ENCODE measurements at regions not wholly inside any gene's neighbourhood (a gene's known extent, or its start where the extent isn't known, plus 50 kb on each side); places are given as distances from the start of the nearest gene placed in this dataset.
"Not testable (repeated sequence)": the region's sequence is repeated elsewhere in the genome, so short reads cannot be mapped to it uniquely, and the experiment has no call there.

DNA sequence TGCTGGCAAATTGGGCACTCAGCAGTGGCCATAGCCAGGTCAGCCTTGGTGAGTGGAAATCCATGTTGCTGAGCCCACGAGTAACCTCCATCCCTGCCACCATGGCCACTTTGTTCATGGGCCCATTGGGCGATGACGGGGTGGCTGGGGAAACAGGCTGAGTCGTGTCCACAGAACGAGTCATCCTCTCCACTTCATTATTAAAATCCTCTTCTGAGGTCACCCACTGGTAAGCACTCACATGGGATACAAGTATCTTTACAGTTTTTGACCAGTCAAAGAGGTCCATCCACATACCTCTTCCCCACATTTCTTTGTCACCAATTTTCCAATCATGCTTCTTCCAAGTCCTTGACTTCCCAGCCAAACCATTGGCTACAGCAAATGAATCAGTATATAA is 742.4 kb upstream of the RGMB start:
- H3K9me3 Mint-ChIP-seq; H3K27me3 Mint-ChIP-seq; H3K4me3 Mint-ChIP-seq; H3K36me3 Mint-ChIP-seq; H3K4me1 Mint-ChIP-seq; H3K27ac Mint-ChIP-seq; DNase-seq (ENCODE audit: low spot score in 2 of 2); ATAC-seq (ENCODE audit: low read depth): not testable (repeated sequence)

DNA sequence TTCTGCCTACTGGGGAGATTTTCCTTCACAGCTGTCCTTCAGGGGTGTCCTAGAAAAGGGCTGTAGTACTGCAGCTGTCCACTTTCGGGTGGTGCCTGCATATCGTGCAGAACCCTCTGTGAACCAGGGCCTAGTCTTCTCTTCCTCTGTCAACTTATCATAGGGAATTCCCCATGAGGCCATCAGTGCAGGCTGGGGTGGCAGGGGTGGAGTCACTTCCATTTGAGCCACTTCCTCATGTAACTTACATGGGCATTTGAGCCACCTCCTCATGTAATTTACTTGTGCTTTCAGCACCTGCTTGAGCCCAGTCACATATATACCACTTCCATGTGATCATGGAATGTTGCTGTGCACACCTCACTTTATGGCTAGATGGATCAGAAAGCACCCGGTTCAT is 742.0 kb upstream of the RGMB start:
- DNase-seq (ENCODE audit: low spot score in 2 of 2) (no peak), ATAC-seq (ENCODE audit: low read depth) (no peak)
- no peak overlapping the region for H3K27ac Mint-ChIP-seq
- H3K4me1 Mint-ChIP-seq: no peaks in the 10 kb centered on the region
- H3K27me3 Mint-ChIP-seq: no peaks in the 10 kb centered on the region
- no peak overlapping the region for H3K4me3 Mint-ChIP-seq
- H3K36me3 Mint-ChIP-seq: no peaks in the 10 kb centered on the region
- H3K9me3 Mint-ChIP-seq: no peaks in the 10 kb centered on the region

DNA sequence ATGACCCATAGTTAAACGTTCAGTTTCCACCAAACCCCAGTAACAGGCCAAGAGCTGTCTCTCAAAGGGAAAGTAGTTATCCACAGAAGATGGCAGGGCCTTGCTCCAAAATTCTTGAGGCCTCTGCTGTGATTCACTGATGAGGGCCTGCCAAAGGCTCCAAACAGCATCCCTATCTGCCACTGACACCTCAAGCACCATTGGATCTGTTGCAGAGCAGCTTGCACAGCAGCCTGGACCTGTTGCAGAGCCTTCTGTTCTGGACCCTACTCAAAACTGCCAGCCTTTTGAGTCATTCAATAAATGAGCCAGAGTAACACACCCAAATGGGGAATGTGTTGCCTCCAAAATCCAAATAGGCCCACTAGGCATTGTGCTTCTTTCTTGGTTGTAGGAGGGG is 741.5 kb upstream of the RGMB start:
- Mint-ChIP-seq H3K36me3 (no peaks in the 10 kb centered on the region), H3K27me3 (no peaks in the 10 kb centered on the region), H3K4me3 (no peak overlapping the region), H3K27ac (no peak overlapping the region), H3K4me1 (no peaks in the 10 kb centered on the region), H3K9me3 (no peaks in the 10 kb centered on the region)
- ATAC-seq (ENCODE audit: low read depth) (no peak), DNase-seq (ENCODE audit: low spot score in 2 of 2) (no peak)

DNA sequence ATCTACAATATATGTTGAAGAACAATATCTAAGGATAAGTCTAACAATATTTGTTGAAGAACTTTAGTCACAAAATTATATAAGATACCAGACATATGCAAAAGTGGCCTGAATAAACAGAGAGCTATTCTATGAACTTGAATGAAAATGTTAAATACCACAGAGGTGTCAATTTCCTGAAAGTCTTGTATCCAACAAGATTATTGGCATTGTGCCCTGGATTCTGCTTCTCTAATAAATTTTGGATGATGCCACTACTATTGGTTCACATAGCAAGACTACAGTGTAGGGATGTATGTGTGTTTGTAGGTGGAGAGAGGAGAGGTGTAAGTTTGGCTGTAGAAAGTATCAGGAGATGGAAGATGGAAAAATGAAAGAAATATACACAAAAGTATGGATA is 731.8 kb upstream of the RGMB start:
- no peak overlapping the region for H3K27ac Mint-ChIP-seq
- H3K27me3 Mint-ChIP-seq: no peaks in the 10 kb centered on the region
- H3K9me3 Mint-ChIP-seq: peaks cover 4% of the 10 kb centered on the region
- DNase-seq (ENCODE audit: low spot score in 2 of 2): no peak
- no peaks in the 10 kb centered on the region for H3K36me3 Mint-ChIP-seq
- ATAC-seq (ENCODE audit: low read depth): no peak
- no peak overlapping the region for H3K4me3 Mint-ChIP-seq
- H3K4me1 Mint-ChIP-seq: no peaks in the 10 kb centered on the region

DNA sequence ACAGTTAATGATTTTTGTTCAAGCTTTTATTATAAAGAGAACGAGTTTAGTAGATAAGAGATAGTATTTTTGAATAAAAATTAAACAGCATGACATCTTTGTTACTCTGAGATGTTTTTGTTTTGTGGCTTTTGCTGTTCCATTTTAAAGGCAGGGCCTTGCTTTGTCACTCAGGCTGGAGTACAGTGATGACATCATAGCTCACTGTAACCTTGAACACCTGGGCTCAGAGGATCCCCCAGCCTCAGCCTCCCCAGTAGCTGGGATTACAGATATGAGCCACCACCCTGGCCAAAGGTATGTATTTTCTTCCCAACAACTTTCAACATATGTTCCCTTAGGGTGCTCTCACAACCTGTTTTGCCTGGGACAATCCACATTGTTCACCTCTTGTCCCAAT is 730.9 kb upstream of the RGMB start:
- ATAC-seq (ENCODE audit: low read depth) (no peak), DNase-seq (ENCODE audit: low spot score in 2 of 2) (no peak)
- Mint-ChIP-seq H3K4me3 (no peak overlapping the region), H3K27me3 (no peaks in the 10 kb centered on the region), H3K9me3 (peaks cover 4% of the 10 kb centered on the region), H3K36me3 (no peaks in the 10 kb centered on the region), H3K4me1 (no peaks in the 10 kb centered on the region), H3K27ac (no peak overlapping the region)

DNA sequence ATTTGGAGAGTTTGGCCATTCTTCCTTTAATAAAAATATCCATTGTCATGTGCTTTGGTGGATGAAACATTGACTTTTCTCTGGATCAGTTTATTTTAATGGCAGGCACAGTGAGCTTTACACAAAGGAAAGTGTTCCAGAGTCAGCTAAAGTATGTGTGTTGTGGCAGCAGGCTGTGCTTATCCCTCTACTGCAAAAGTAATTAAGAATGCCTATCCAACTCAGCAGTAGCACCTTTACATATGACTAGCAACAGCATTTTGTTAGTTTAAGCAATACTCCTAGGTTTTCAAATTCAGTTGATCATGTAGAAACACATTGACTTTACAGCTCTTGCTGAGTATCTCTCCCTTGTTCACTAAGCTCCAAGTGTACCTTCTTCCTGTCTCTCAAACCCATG is 730.5 kb upstream of the RGMB start:
- ATAC-seq (ENCODE audit: low read depth) (no peak), DNase-seq (ENCODE audit: low spot score in 2 of 2) (no peak)
- Mint-ChIP-seq H3K4me1 (no peaks in the 10 kb centered on the region), H3K27ac (no peak overlapping the region), H3K9me3 (peaks cover 4% of the 10 kb centered on the region), H3K27me3 (no peaks in the 10 kb centered on the region), H3K36me3 (no peaks in the 10 kb centered on the region), H3K4me3 (no peak overlapping the region)

DNA sequence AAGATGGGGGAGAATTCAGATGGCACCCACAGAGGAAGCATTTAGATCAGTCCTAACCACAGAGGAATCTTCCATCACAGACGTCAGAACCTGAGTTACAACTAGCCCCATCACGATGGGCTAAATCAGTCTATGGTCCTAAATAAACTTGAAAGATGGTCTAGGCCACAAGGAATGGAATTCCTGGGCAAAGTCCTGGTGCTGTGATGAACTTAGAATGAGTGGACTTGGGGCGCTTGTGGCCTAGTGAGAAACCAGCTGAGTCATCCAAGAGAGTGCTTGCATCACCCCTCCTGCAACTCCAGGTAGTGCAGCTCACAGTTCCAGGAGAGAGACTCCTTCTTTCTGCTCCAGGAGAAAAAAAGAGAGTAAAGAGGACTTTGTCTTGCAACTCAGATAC is 722.9 kb upstream of the RGMB start:
- H3K4me3 Mint-ChIP-seq: no peak overlapping the region
- DNase-seq (ENCODE audit: low spot score in 2 of 2): no peak
- H3K36me3 Mint-ChIP-seq: no peaks in the 10 kb centered on the region
- no peaks in the 10 kb centered on the region for H3K27me3 Mint-ChIP-seq
- ATAC-seq (ENCODE audit: low read depth): no peak
- H3K9me3 Mint-ChIP-seq: peaks cover 1% of the 10 kb centered on the region
- H3K27ac Mint-ChIP-seq: no peak overlapping the region
- H3K4me1 Mint-ChIP-seq: no peaks in the 10 kb centered on the region

DNA sequence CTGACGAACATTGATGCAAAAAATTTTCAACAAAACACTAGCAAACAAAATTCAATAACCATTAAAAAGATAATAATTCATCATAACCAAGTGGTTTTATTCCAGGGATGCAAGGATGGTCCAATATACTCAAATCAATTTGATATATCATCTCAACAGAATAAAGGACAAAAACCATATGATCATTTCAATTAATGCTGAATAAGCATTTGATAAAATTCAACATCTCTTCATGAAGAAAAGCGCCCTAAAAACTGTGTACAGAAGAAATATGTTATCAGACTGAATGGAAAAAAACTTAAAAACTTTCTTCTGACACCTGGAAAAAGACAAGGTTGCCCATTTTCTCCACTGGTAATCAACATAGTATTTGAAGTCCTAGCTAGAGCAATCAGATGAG is 720.3 kb upstream of the RGMB start:
- ATAC-seq (ENCODE audit: low read depth) (no peak), DNase-seq (ENCODE audit: low spot score in 2 of 2) (no peak)
- Mint-ChIP-seq H3K27ac (no peak overlapping the region), H3K4me1 (no peaks in the 10 kb centered on the region), H3K36me3 (no peaks in the 10 kb centered on the region), H3K9me3 (peaks cover 1% of the 10 kb centered on the region), H3K4me3 (no peak overlapping the region), H3K27me3 (no peaks in the 10 kb centered on the region)

DNA sequence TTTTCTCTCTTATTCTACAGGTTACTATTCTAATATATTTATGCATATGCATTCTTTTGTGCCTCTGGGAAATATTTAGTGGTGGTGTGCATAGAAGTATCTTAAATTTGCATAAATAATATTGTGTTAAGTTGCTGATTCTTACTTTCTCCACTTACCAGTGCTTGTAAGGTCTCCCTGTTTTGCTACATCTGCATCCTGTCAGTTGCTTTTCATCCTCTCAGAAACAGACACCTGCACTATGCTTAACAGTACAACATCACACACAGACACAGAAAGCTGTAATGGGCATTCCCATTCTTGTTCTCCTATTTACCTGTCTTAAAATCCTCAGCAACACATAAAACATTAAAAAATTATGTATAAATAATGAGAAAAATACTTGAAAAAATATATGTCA is 713.3 kb upstream of the RGMB start:
- no peaks in the 10 kb centered on the region for H3K9me3 Mint-ChIP-seq
- no peak overlapping the region for H3K4me3 Mint-ChIP-seq
- no peak overlapping the region for H3K27ac Mint-ChIP-seq
- no peaks in the 10 kb centered on the region for H3K36me3 Mint-ChIP-seq
- DNase-seq (ENCODE audit: low spot score in 2 of 2): no peak
- ATAC-seq (ENCODE audit: low read depth): no peak
- no peaks in the 10 kb centered on the region for H3K4me1 Mint-ChIP-seq
- H3K27me3 Mint-ChIP-seq: no peaks in the 10 kb centered on the region

DNA sequence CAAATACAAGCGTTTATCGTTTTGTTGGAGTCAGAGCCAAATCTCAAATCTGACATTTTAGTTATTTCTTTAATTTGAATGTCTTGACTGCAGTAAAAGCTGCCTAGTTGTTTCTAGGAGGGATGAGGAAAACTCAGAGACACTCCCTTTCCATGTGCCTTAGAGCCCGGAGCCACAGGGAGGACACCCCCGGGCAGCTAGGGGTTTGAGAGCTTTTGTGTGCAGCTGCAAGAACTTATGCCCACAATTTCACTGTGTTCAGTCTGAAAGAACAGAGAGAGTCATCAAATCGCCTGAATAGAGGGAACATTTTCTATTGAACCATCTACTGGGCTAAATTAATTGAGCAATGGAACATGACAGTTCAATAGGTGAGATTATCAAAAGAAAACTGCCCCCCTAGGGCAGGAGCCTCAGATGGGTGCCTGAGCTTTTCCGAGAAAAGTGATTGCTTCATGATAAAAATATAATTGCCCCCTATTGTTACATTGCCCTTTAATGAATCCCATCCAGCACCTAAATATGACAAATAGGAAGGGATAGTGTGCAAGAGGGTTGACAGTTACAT is 709.3 kb upstream of the RGMB start:
- no peak for DNase-seq (ENCODE audit: low spot score in 2 of 2)
- H3K27me3 Mint-ChIP-seq: no peaks in the 10 kb centered on the region
- H3K9me3 Mint-ChIP-seq: no peaks in the 10 kb centered on the region
- no peak overlapping the region for H3K27ac Mint-ChIP-seq
- no peaks in the 10 kb centered on the region for H3K36me3 Mint-ChIP-seq
- H3K4me1 Mint-ChIP-seq: no peaks in the 10 kb centered on the region
- no peak overlapping the region for H3K4me3 Mint-ChIP-seq
- no peak for ATAC-seq (ENCODE audit: low read depth)

DNA sequence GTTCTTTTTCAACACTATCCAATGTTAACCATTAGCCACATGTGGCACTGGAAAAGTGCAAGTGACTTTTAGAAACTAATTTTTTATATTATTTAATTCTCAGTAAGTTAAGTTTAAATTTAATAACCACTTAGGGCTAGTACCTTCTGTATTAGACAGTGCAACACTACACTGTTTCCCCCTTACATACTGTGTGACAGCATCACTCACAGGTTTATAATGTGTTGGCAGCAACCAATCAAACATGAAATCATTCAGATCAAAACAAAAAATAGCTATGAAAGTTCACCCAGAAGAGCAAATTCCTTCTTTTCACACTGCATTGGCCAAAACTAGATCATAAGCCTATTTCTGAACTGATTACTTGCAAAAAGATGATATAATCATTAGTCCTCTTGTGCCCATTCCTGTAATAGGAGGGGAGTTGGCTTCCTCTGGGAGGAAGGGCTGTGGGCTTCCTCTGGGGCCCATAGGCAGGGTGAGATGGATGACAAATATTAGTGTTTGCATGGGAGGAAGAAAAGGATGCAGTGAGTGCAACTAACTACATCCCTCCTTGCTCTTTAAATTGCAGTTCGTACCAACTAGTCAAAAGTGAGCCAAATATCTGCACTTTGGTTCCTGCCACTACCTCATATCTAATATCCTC is 708.1 kb upstream of the RGMB start:
- H3K9me3 Mint-ChIP-seq: no peaks in the 10 kb centered on the region
- H3K4me3 Mint-ChIP-seq: no peak overlapping the region
- DNase-seq (ENCODE audit: low spot score in 2 of 2): no peak
- ATAC-seq (ENCODE audit: low read depth): no peak
- H3K36me3 Mint-ChIP-seq: no peaks in the 10 kb centered on the region
- no peaks in the 10 kb centered on the region for H3K27me3 Mint-ChIP-seq
- H3K27ac Mint-ChIP-seq: no peak overlapping the region
- no peaks in the 10 kb centered on the region for H3K4me1 Mint-ChIP-seq

DNA sequence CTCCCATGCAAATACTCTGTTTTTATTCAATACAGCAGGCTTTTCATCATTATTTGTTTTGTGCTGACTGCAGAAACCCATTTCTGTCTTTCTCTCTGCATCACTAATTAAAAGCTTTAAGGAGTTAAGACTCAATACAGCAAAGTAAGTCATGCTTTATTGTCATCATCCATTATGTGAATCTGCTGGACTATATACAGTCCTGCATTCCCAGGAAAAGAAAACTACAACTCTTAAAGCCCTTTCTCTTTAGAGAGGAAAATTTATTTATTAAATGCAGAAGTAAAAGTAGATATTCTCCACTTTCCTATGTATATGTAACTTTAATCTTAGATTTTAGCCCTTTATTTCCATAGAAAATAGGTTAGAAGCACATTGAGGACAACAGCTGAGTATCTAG is 706.6 kb upstream of the RGMB start:
- H3K27me3 Mint-ChIP-seq: no peaks in the 10 kb centered on the region
- DNase-seq (ENCODE audit: low spot score in 2 of 2) (no peak), ATAC-seq (ENCODE audit: low read depth) (no peak)
- H3K4me1 Mint-ChIP-seq: no peaks in the 10 kb centered on the region
- H3K27ac Mint-ChIP-seq: no peak overlapping the region
- H3K36me3 Mint-ChIP-seq: no peaks in the 10 kb centered on the region
- H3K4me3 Mint-ChIP-seq: no peak overlapping the region
- H3K9me3 Mint-ChIP-seq: no peaks in the 10 kb centered on the region

DNA sequence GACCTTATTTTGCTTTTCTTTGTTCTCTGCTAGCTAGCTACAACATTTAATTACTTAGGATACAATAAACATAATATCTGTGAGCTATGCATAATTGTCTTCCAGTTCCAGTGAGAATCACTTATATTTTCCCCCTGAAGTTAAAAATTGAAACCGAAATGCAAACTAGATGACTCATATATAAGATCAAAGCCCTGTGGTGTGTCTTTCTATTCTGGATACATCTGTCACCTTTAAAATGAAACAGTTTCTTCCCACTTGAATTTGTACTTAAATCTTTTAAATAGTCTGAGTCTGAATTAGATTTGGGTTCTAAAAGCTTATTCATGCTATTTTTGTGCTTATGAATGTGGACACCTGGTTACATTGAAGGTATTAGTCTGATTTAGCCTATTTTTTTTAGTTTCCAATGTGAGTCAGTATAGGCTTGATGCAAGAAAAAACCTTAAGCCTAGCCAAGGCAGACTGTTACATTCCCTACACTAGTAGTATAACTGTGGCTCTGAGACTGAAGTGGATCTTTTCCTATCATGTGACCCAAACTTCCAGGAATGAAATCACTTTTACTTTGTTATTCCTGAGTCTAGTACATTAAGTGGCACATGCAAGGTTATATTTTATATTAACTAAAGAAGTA is 703.5 kb upstream of the RGMB start:
- Mint-ChIP-seq H3K27ac (no peak overlapping the region), H3K27me3 (no peaks in the 10 kb centered on the region), H3K36me3 (no peaks in the 10 kb centered on the region), H3K4me3 (no peak overlapping the region), H3K9me3 (no peaks in the 10 kb centered on the region), H3K4me1 (no peaks in the 10 kb centered on the region)
- ATAC-seq (ENCODE audit: low read depth) (no peak), DNase-seq (ENCODE audit: low spot score in 2 of 2) (no peak)

DNA sequence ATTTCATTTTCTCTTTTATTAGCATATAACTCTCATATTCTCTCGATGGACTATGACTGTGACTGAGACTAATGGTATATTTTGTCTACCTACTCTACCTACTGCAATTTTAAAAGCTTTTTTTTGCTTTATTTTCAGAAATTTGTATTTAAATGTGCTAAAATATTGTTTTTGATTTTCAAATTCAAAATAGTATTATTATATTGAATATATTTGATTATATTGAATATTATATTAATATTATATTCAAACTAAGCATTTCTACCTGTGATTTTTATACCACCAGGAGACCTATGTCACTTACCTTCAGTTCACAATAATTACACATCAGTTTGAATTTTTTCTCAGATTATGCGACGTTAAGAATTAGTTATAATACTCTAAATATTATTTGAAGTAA is 700.5 kb upstream of the RGMB start:
- Mint-ChIP-seq H3K27me3 (no peaks in the 10 kb centered on the region), H3K4me3 (no peak overlapping the region), H3K9me3 (no peaks in the 10 kb centered on the region), H3K4me1 (no peaks in the 10 kb centered on the region), H3K36me3 (no peaks in the 10 kb centered on the region), H3K27ac (no peak overlapping the region)
- no peak for DNase-seq (ENCODE audit: low spot score in 2 of 2)
- no peak for ATAC-seq (ENCODE audit: low read depth)

DNA sequence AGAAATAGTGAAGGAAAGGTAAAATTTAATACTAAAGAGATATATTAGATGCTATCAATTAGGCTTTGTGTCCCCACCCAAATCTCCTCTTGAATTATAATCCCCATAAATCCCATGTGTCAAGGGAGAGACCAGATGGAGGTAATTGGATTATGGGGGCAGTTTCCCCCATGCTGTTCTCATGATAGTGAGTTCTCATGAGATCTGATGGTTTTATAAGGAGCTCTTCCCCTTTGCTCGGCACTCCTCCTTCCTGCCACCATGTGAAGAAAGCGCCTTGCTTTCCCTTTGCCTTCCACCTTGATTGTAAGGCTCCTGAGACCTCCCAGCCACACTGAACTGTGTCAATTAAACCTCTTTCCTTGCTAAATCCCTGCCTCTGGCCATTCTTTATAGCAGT is 697.0 kb upstream of the RGMB start:
- H3K36me3 Mint-ChIP-seq: no peaks in the 10 kb centered on the region
- no peaks in the 10 kb centered on the region for H3K4me1 Mint-ChIP-seq
- H3K27ac Mint-ChIP-seq: no peak overlapping the region
- ATAC-seq (ENCODE audit: low read depth) (no peak), DNase-seq (ENCODE audit: low spot score in 2 of 2) (no peak)
- peaks cover 2% of the 10 kb centered on the region for H3K9me3 Mint-ChIP-seq
- no peak overlapping the region for H3K4me3 Mint-ChIP-seq
- no peaks in the 10 kb centered on the region for H3K27me3 Mint-ChIP-seq

Measured in memory B cell (primary cell).